ENCODE measurements at regions not wholly inside any gene's neighbourhood (a gene's known extent, or its start where the extent isn't known, plus 50 kb on each side); places are given as distances from the start of the nearest gene placed in this dataset.

- TF ChIP-seq CTCF (IDR thresholded peaks at IDR 0.05) = no peak
- TF ChIP-seq POLR2A (IDR thresholded peaks at IDR 0.05) = no peak
These were observed 278.6 kb upstream of the C9orf72 start for GRCh38 chr9:27851858-27852257.

Data from testis (tissue), 2 donors.